H1 (cell line): ENCODE measurements at regions not wholly inside any gene's neighbourhood (a gene's known extent, or its start where the extent isn't known, plus 50 kb on each side); places are given as distances from the start of the nearest gene placed in this dataset.

Source experiments
- BRCA1 ChIP-seq: IDR thresholded peaks from 2 replicates; pipeline ENCODE4 v1.6.1; 2012; ENCODE audit warnings: low read depth, low read length, improper control_type of control experiment
- EZH2 ChIP-seq: fragments of 200-600 bp; sonication (generic); IDR thresholded peaks from 2 replicates; pipeline ENCODE4 v1.7.1; 2012; ENCODE audit warnings: low read depth, mild to moderate bottlenecking, moderate library complexity, low read length, inconsistent platforms; ENCODE audit not compliant: severe bottlenecking
- POU5F1 ChIP-seq: IDR thresholded peaks from 2 replicates; pipeline ENCODE4 v1.6.1; 2011; ENCODE audit warnings: low read depth, mild to moderate bottlenecking, low read length, moderate library complexity
- SRF ChIP-seq: IDR thresholded peaks from 2 replicates; pipeline ENCODE4 v1.6.1; 2011; ENCODE audit warnings: mild to moderate bottlenecking, low read depth, low read length, moderate library complexity
- SUZ12 ChIP-seq: fragments of 200-600 bp; sonication (generic); IDR thresholded peaks from 2 replicates; pipeline ENCODE4 v1.6.1; 2012; ENCODE audit warnings: mild to moderate bottlenecking, inconsistent platforms, low read length, moderate library complexity, mixed read lengths
- TBP ChIP-seq: IDR thresholded peaks from 2 replicates; pipeline ENCODE4 v1.6.1; 2011; ENCODE audit warnings: low read depth, low read length, improper control_type of control experiment

DNA sequence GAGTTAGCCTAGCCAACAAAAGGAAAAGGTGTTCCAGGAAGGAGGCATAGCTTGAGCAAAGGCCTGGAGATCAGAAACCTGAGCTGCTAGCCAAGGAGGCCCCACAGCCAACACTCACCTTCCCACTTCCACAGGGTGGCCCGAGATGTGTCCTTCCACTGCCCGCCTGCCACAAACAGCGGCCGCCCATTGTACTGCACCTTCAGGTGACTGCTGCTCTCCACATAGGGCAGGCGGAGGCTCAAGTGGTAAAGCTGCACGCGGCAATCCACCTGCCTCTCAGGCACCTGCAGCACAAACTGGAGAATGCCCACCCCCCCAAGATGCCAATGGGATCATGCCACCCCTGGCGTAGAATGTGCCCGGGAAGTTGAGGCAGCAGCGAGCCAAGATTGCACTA, 111.5 kb downstream of the RMI2 start (continued):
- TF ChIP-seq TBP (no peak), SUZ12 (no peak), POU5F1 (no peak), EZH2 (no peak), BRCA1 (no peak), SRF (no peak)
